Activated T-cell treated with anti-CD3 and anti-CD28 coated beads for 4 hours (primary cell): ENCODE measurements at regions not wholly inside any gene's neighbourhood (a gene's known extent, or its start where the extent isn't known, plus 50 kb on each side); places are given as distances from the start of the nearest gene placed in this dataset.
"Not testable (repeated sequence)": the region's sequence is repeated elsewhere in the genome, so short reads cannot be mapped to it uniquely, and the experiment has no call there.

Source experiments
- DNase-seq: peaks from one replicate; pipeline ENCODE4 v3.0.0-alpha.2; 2020

GRCh38 chr6:21935142-21935541 lies 341.6 kb downstream of the SOX4 start:
- DNase-seq: no peak

DNA sequence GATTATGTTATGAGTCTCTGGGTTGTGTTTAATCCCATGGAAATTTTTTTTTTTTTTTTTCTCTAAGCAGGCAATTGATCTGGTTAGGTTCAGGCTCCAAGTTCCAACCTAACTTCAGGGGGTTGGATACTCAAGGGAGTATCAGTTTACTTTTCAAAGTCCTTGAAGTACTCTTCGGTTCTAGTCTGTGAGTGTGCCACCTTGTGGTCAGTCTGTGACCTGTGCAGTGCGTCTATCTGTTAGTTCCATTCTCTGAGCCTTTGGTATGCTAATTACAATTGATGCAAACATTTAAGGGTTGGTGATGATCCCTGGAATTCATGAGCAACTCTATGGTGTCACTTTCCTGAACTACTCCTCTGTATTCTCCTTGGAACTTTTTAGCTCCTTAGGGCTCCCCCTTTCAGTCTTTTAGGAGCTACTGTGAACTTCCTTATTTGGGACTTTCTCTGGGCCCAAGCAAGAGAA lies 342.0 kb downstream of the SOX4 start:
- DNase-seq: no peak

DNA sequence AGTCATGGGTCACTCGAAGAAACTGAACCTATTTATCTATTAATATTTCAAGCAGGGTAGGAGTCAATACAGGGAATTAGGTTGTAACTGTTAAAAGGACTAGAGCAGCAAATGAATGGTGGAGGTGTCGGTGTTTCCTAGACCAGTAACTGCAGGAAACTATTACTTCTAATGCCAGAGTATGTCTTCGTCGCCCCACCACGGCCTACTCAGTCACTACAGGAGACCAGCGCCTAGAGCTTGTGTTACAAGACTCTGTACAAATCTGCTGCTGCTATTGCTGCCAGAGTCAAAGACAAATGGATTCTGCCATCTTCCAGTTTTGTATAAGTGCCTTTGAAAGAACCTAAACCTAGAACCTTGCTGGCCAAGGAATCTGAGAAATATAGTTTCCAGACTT lies 343.9 kb downstream of the SOX4 start:
- DNase-seq: no peak

GRCh38 chr6:21939066-21939465 lies 345.5 kb downstream of the SOX4 start:
- not testable (repeated sequence) for DNase-seq

DNA sequence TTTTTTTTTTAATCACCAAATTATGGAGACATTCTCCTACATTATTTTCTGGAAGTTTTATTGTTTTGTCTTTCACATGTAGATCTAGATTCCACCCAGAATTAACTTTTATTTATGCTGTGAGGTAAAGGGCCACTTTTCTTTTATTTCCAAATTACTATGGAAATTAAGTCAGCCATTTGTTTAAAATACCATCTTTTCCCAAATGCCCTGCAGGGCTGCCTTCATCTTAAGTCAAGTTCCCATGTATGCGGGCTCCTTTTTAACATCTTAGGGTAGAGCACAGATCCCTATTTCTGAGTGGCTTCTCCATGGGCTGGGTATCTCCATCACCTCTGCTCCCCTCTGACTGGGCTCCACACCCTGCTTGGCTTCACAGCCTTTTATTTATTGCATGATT lies 348.4 kb downstream of the SOX4 start:
- DNase-seq: no peak

DNA sequence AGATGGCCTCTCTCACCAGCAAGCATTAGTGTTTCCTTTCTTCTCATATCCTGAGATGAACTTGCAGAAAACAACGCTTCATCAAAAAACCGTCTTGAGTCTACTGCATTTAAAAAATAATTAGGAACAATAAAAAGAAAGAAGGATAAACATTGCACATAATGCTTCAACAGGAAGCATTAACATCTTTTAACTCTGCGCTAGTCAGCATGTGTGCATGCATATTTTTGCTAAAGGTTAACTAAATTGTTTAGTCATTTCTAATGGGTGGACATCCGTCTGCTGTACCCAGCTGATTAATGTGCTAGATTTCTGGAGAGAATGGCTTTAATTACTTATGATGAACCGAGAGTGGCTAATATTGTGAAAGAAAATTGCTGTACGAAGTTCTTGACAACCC lies 349.3 kb downstream of the SOX4 start:
- no peak for DNase-seq

GRCh38 chr6:21946298-21946783 lies 350.5 kb downstream of the PRL start:
- no peak for DNase-seq

- DNase-seq: not testable (repeated sequence)
Measured at GRCh38 chr6:21947227-21947626, 349.6 kb downstream of the PRL start.

DNA sequence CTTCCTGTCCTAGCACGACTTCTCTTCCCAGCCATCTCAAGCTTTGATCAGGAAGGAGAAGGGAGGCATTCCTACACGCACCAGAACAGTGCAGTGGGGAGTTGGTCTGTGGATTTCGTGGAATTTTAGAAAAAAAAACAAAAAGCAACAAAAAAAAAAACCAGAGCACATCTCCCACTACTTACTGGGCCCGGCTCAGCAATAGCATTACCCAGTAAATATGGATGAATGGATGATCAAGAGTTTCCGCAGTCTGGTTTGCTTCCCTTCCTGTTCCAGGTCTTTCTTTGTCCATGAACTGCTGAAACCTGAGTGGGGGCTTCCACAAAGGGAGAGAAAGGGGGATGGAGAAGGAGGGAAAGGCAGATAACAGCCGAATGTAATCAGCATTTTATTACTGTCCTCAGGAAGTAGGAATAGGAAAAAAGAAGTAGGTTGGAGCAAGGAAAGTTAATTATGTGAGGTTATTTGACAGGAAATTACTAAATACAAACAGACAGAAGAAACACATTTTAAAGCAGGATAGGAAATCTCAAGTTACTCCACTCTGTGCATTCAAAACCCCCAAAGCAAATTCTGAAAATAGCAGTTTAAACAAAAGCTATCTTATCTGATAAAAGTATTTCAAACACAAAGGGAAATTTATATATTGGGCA lies 349.0 kb downstream of the PRL start:
- no peak for DNase-seq

- no peak for DNase-seq
Measured at GRCh38 chr6:21949211-21949801, 347.5 kb downstream of the PRL start.

- no peak for DNase-seq
Measured at GRCh38 chr6:21952367-21952766, 344.5 kb downstream of the PRL start.

GRCh38 chr6:21953831-21954801 lies 342.7 kb downstream of the PRL start:
- DNase-seq: no peak

GRCh38 chr6:21955053-21955595 lies 341.7 kb downstream of the PRL start:
- no peak for DNase-seq

- DNase-seq: no peak
Measured at GRCh38 chr6:21955951-21956350, 340.9 kb downstream of the PRL start.

DNA sequence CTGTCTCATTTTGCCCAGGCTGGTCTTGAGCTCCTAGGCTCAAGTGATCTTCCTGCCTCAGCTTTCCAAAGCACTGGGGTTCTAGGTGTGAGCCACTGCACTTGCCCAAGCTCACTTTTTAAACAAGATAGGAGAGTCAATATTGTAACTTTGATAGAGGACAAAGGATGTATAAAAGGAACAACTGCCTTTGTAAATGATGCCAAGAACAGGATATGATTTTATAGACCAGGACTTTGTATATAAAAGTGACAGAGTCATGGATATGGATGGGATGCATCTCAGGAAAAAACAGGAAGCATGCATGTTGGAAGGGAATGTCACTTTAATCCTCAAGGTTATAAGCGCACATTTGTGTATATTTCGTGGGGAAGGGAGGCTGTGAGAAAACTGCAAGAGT lies 338.4 kb downstream of the PRL start:
- no peak for DNase-seq

DNA sequence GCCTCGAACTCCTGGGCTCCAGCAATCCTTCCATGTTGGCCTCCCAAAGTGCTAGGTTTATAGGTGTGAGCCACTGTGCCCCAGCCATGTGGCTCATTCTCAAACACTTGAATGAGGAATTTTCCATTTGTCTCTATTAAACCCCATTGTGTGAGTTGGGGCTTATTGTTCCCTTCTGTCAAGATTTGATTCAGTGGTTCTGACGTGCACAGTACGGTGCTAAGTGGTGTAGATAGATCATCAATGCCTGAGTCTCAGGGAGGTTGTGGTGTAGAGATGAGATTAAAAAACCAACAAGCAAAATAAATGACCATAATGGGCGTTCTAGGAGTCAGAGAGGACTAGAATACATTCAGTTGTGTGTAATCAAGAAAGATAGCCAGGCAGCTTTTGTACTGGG lies 335.6 kb downstream of the PRL start:
- no peak for DNase-seq

DNA sequence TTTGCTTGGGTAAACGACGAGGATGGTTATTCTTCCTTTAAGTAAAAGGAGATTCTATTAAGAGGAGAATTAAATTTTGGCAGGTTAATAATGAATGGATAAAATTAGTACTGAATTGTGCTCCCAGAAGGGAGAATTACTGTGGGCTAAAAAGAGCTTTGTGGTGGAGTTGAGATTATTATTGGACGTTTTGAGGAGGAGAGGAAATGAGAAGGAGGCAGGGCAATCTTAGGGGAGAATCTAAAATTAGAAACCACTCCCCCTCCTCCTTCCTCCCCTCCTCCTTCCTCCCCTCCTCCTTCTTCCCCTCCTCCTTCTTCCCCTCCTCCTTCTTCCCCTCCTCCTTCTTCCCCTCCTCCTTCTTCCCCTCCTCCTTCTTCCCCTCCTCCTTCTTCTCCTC lies 331.8 kb downstream of the PRL start:
- no peak for DNase-seq

DNA sequence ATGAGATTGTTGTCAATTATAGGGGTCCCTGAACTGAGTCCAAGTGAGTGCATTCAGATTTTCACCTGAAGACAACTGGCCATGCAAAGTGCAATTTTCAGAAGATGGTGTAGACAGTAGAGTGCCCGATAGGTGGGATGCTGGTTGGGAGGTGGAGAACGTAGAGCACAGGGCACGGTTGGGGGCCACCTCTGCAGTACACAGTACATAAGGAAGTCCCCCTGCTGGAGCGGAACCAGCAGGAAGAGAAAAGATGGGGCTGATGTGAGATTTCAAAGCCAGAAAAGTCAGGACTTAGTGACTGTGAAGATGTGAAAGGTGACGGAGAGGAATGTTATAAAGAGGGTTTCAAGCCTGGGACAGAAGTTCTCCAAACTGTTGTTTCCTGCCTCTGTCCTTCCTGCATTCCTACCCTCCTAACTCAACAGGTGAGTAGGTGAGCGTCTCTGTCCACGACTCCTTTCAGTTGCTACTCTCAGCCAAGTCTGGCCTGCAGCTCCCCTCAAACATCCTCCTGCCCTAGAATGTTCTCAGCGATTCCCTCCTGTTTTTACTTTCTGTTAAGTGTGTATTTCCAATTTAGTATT lies 330.8 kb downstream of the PRL start:
- no peak for DNase-seq

- no peak for DNase-seq
Measured at GRCh38 chr6:21967056-21967974, 329.5 kb downstream of the PRL start.

DNA sequence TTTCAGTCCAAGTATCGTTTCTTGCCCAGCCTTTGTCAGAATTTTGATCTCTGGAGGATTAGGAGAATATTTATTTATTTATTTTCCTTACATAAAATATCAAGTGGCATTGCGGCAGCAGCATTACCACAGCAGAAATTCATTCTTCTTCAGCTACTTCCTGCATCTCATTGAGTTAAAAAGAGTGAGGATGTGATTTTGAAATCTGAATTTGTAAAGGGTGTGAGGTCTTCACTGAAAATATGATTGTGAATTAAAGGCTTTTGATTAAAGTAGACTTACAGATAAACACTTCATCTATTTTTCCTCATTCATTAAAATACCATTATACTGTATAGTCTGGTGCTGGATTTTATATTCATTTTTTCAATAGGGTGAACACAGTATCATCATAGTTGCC lies 328.4 kb downstream of the PRL start:
- no peak for DNase-seq

DNA sequence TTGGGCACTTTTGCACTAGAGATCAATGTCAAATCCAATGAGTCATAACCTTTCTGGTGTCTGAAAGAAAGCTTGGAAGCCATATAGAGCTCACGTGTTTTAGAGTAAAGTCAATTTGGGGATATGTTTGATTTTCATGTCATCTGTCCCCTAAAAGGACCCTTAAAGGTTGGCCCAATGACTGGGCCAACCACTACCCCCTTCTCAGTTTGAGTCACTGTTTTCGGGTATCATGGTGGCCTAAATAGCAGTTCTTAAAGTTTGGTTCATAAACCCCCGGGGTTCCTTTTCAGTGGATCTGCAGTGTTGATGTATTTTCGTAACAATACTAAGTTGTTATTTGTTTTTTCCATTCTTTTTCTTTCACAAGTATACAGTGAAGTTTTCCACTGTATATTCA lies 327.6 kb downstream of the PRL start:
- no peak for DNase-seq
